ENCODE measurements at regions not wholly inside any gene's neighbourhood (a gene's known extent, or its start where the extent isn't known, plus 50 kb on each side); places are given as distances from the start of the nearest gene placed in this dataset.

GRCh38 chr6:10278746-10279145 lies 136.1 kb downstream of the TFAP2A start:
- H3K4me3 ChIP-seq (replicated peaks in 1 of 3; ENCODE audit: low read depth in 2 of 3, low read length in 3 of 3), result no peak overlapping the region
- no peak overlapping the region for H3K27ac ChIP-seq (ENCODE audit: low read depth in 1 of 2, low read length in 2 of 2)
- no peak overlapping the region for H3K27ac Mint-ChIP-seq
- H3K36me3 Mint-ChIP-seq, result no peaks in the 10 kb centered on the region
- H3K9ac ChIP-seq (ENCODE audit: insufficient read depth, low read length, poor library complexity, severe bottlenecking), result no peak overlapping the region
- H3K4me1 Mint-ChIP-seq, result no peaks in the 10 kb centered on the region
- no peaks in the 10 kb centered on the region for H3K4me1 ChIP-seq (ENCODE audit: control insufficient read depth in 1 of 2, insufficient read depth in 2 of 2, low read length in 2 of 2)
- DNase-seq, result no peak
- H3K36me3 ChIP-seq (replicated peaks in 1 of 2; ENCODE audit: control insufficient read depth in 1 of 2, insufficient read depth in 2 of 2, low read length in 2 of 2), result no peaks in the 10 kb centered on the region
- H3K27me3 ChIP-seq (ENCODE audit: control insufficient read depth in 2 of 2, insufficient read depth in 2 of 2, low read length in 2 of 2), result no peaks in the 10 kb centered on the region
- no peak overlapping the region for H3K4me3 Mint-ChIP-seq
- intact Hi-C loops (cut with micrococcal nuclease), result no loop called here
- H2AFZ ChIP-seq (ENCODE audit: insufficient read depth, low read depth, low read length, poor library complexity, severe bottlenecking), result no peak overlapping the region
- H3K79me2 ChIP-seq (ENCODE audit: insufficient read depth, low read length), result no peaks in the 10 kb centered on the region
- no peak for TF ChIP-seq CTCF (IDR thresholded peaks at IDR 0.05)
- H3K9me3 Mint-ChIP-seq, result peaks cover 0 to 17% (median 6%) of the 10 kb centered on the region in 7 donors
- H4K20me1 ChIP-seq (ENCODE audit: insufficient read depth, low read length), result no peaks in the 10 kb centered on the region
- H3K9me3 ChIP-seq (replicated peaks in 1 of 2; ENCODE audit: control insufficient read depth in 1 of 2, insufficient read depth in 1 of 2, low read length in 2 of 2), result peaks cover 0 to 2% of the 10 kb centered on the region in 2 donors
- no peak overlapping the region for H3K4me2 ChIP-seq (replicated peaks; ENCODE audit: extremely low read depth, low read length, poor library complexity, severe bottlenecking)
- H3K27me3 Mint-ChIP-seq (ENCODE audit: low read depth in 3 of 3), result peaks cover 5 to 9% (median 5%) of the 10 kb centered on the region in 3 donors

GRCh38 chr6:10276660-10277287 lies 138.1 kb downstream of the TFAP2A start:
- Histone ChIP-seq H3K9ac (ENCODE audit: insufficient read depth, low read length, poor library complexity, severe bottlenecking) (no peak overlapping the region), H2AFZ (ENCODE audit: insufficient read depth, low read depth, low read length, poor library complexity, severe bottlenecking) (no peak overlapping the region), H3K36me3 (replicated peaks in 1 of 2; ENCODE audit: control insufficient read depth in 1 of 2, insufficient read depth in 2 of 2, low read length in 2 of 2) (no peaks in the 10 kb centered on the region), H4K20me1 (ENCODE audit: insufficient read depth, low read length) (no peaks in the 10 kb centered on the region), H3K4me2 (replicated peaks; ENCODE audit: extremely low read depth, low read length, poor library complexity, severe bottlenecking) (no peak overlapping the region), H3K9me3 (replicated peaks in 1 of 2; ENCODE audit: control insufficient read depth in 1 of 2, insufficient read depth in 1 of 2, low read length in 2 of 2) (peaks cover 0 to 2% of the 10 kb centered on the region in 2 donors), H3K79me2 (ENCODE audit: insufficient read depth, low read length) (no peaks in the 10 kb centered on the region), H3K27me3 (ENCODE audit: control insufficient read depth in 2 of 2, insufficient read depth in 2 of 2, low read length in 2 of 2) (no peaks in the 10 kb centered on the region), H3K4me1 (ENCODE audit: control insufficient read depth in 1 of 2, insufficient read depth in 2 of 2, low read length in 2 of 2) (no peaks in the 10 kb centered on the region), H3K4me3 (replicated peaks in 1 of 3; ENCODE audit: low read depth in 2 of 3, low read length in 3 of 3) (no peak overlapping the region), H3K27ac (ENCODE audit: low read depth in 1 of 2, low read length in 2 of 2) (no peak overlapping the region)
- no peaks in the 10 kb centered on the region for H3K36me3 Mint-ChIP-seq
- no peak overlapping the region for H3K27ac Mint-ChIP-seq
- H3K4me3 Mint-ChIP-seq, result no peak overlapping the region
- no peak for TF ChIP-seq CTCF (IDR thresholded peaks at IDR 0.05)
- H3K27me3 Mint-ChIP-seq (ENCODE audit: low read depth in 3 of 3), result peaks cover 1 to 10% (median 8%) of the 10 kb centered on the region in 3 donors
- peaks cover 0 to 15% (median 6%) of the 10 kb centered on the region in 7 donors for H3K9me3 Mint-ChIP-seq
- 86% methylated on average over 3 of the region's 3 CpGs for WGBS (ENCODE audit: insufficient coverage)
- no peaks in the 10 kb centered on the region for H3K4me1 Mint-ChIP-seq
- DNase-seq, result no peak
- intact Hi-C loops (cut with micrococcal nuclease), result no loop called here
